HEK293 (cell line): ENCODE measurements at regions not wholly inside any gene's neighbourhood (a gene's known extent, or its start where the extent isn't known, plus 50 kb on each side); places are given as distances from the start of the nearest gene placed in this dataset.

Experiments used
- CTCF ChIA-PET: fragments of 350-600 bp; formaldehyde crosslinking; extraction: SDS; loops from one replicate; lab custom pipeline; 2021; ENCODE audit warnings: antibody characterized with exemption; lab: Yijun Ruan, JAX
- POLR2A ChIA-PET: fragments of 300-600 bp; formaldehyde crosslinking; extraction: SDS; loops from one replicate; lab custom pipeline; 2020; ENCODE audit warnings: antibody characterized with exemption, inconsistent platforms; lab: Yijun Ruan, JAX
- H3K27ac ChIP-seq: fragments of 200-500 bp; sonication (Bioruptor generic); 2 replicates; pipeline ENCODE4 v1.5.1; 2014; ENCODE audit warnings: low read depth, low read length, control low read depth, inconsistent platforms; ENCODE audit errors: extremely low read depth
- H3K36me3 ChIP-seq, 2 experiments: fragments of 200-500 bp in 1 of 2; sonication (Bioruptor generic) in 1 of 2; 1 replicate in 1 of 2; 2 replicates in 1 of 2; pipeline ENCODE4 v1.5.1; 2014 to 2017; ENCODE audit warnings: inconsistent platforms in 2 of 2, low read length in 2 of 2; ENCODE audit not compliant: control insufficient read depth in 2 of 2, insufficient read depth in 1 of 2
- H3K4me1 ChIP-seq: fragments of 200-500 bp; sonication (Bioruptor generic); 2 replicates; pipeline ENCODE4 v1.5.1; 2014; ENCODE audit warnings: mild to moderate bottlenecking, low read length, inconsistent platforms; ENCODE audit not compliant: control insufficient read depth, insufficient read depth
- H3K4me3 ChIP-seq: 2 replicates; pipeline ENCODE4 v1.5.1; 2011; ENCODE audit warnings: low read depth, mild to moderate bottlenecking, control low read depth, low read length, moderate library complexity
- H3K9me3 ChIP-seq: fragments of 200-500 bp; sonication (Bioruptor generic); 2 replicates; pipeline ENCODE4 v1.5.1; 2014; ENCODE audit warnings: low read depth, low read length, inconsistent platforms; ENCODE audit not compliant: control insufficient read depth, insufficient read depth
- KLF10 ChIP-seq: fragments of 450-650 bp; IDR thresholded peaks from 2 replicates; pipeline ENCODE4 v1.5.1; 2018; ENCODE audit warnings: missing biosample characterization, mild to moderate bottlenecking, missing genetic modification characterization
- MYNN ChIP-seq: fragments of 450-650 bp; formaldehyde crosslinking; IDR thresholded peaks from 2 replicates; pipeline ENCODE4 v1.5.1; 2016; ENCODE audit warnings: missing biosample characterization, missing genetic modification characterization, borderline replicate concordance
- SCRT1 ChIP-seq: fragments of 450-650 bp; formaldehyde crosslinking; IDR thresholded peaks from 2 replicates; pipeline ENCODE4 v1.5.1; 2016; ENCODE audit warnings: missing biosample characterization, missing genetic modification characterization, borderline replicate concordance
- SP3 ChIP-seq: fragments of 450-650 bp; formaldehyde crosslinking; IDR thresholded peaks from 2 replicates; pipeline ENCODE4 v1.5.1; 2016; ENCODE audit warnings: missing biosample characterization, missing genetic modification characterization
- ZBTB17 ChIP-seq: fragments of 450-650 bp; formaldehyde crosslinking; IDR thresholded peaks from 2 replicates; pipeline ENCODE4 v1.5.1; 2016; ENCODE audit warnings: missing biosample characterization, missing genetic modification characterization
- ZBTB21 ChIP-seq: fragments of 450-650 bp; formaldehyde crosslinking; IDR thresholded peaks from 2 replicates; pipeline ENCODE4 v1.5.1; 2017; ENCODE audit warnings: missing biosample characterization, missing genetic modification characterization
- ZBTB7A ChIP-seq: fragments of 450-650 bp; formaldehyde crosslinking; IDR thresholded peaks from 2 replicates; pipeline ENCODE4 v1.5.1; 2016; ENCODE audit warnings: low read depth, missing biosample characterization, missing genetic modification characterization
- ZEB2 ChIP-seq: fragments of 450-650 bp; formaldehyde crosslinking; IDR thresholded peaks from 2 replicates; pipeline ENCODE4 v1.5.1; 2016; ENCODE audit warnings: missing biosample characterization, missing genetic modification characterization
- ZFP3 ChIP-seq: fragments of 450-650 bp; formaldehyde crosslinking; IDR thresholded peaks from 2 replicates; pipeline ENCODE4 v1.5.1; 2016; ENCODE audit warnings: low read depth, missing biosample characterization, missing genetic modification characterization
- ZFP37 ChIP-seq: fragments of 450-650 bp; formaldehyde crosslinking; IDR thresholded peaks from 2 replicates; pipeline ENCODE4 v1.5.1; 2016; ENCODE audit warnings: missing biosample characterization, missing genetic modification characterization
- ZNF140 ChIP-seq: fragments of 450-650 bp; formaldehyde crosslinking; IDR thresholded peaks from 2 replicates; pipeline ENCODE4 v1.5.1; 2016; ENCODE audit warnings: missing biosample characterization, missing genetic modification characterization
- ZNF146 ChIP-seq: fragments of 450-650 bp; formaldehyde crosslinking; IDR thresholded peaks from 2 replicates; pipeline ENCODE4 v1.5.1; 2016; ENCODE audit warnings: missing biosample characterization, missing genetic modification characterization
- ZNF169 ChIP-seq: fragments of 450-650 bp; formaldehyde crosslinking; IDR thresholded peaks from 2 replicates; pipeline ENCODE4 v1.5.1; 2016; ENCODE audit warnings: missing biosample characterization, missing genetic modification characterization
- ZNF214 ChIP-seq: fragments of 450-650 bp; formaldehyde crosslinking; IDR thresholded peaks from 2 replicates; pipeline ENCODE4 v1.5.1; 2017; ENCODE audit warnings: missing biosample characterization, mild to moderate bottlenecking, missing genetic modification characterization, borderline replicate concordance
- ZNF223 ChIP-seq: fragments of 450-650 bp; formaldehyde crosslinking; IDR thresholded peaks from 2 replicates; pipeline ENCODE4 v1.5.1; 2016; ENCODE audit warnings: missing biosample characterization, missing genetic modification characterization
- ZNF366 ChIP-seq: fragments of 450-650 bp; formaldehyde crosslinking; conservative IDR thresholded peaks from 2 replicates; pipeline ENCODE4 v1.5.1; 2016; ENCODE audit warnings: missing biosample characterization, missing genetic modification characterization
- ZNF37A ChIP-seq: fragments of 450-650 bp; IDR thresholded peaks from 2 replicates; pipeline ENCODE4 v1.5.1; 2018; ENCODE audit warnings: missing biosample characterization, missing genetic modification characterization
- ZNF501 ChIP-seq: fragments of 450-650 bp; formaldehyde crosslinking; IDR thresholded peaks from 2 replicates; pipeline ENCODE4 v1.5.1; 2016; ENCODE audit warnings: missing biosample characterization, missing genetic modification characterization
- ZNF521 ChIP-seq: fragments of 450-650 bp; formaldehyde crosslinking; IDR thresholded peaks from 2 replicates; pipeline ENCODE4 v1.5.1; 2017; ENCODE audit warnings: missing biosample characterization, mild to moderate bottlenecking, missing genetic modification characterization
- ZNF548 ChIP-seq: fragments of 450-650 bp; formaldehyde crosslinking; IDR thresholded peaks from 2 replicates; pipeline ENCODE4 v1.5.1; 2016; ENCODE audit warnings: missing biosample characterization, missing genetic modification characterization
- ZNF555 ChIP-seq: fragments of 450-650 bp; formaldehyde crosslinking; conservative IDR thresholded peaks from 2 replicates; pipeline ENCODE4 v1.5.1; 2017; ENCODE audit warnings: missing biosample characterization, mild to moderate bottlenecking, missing genetic modification characterization, inconsistent platforms
- ZNF561 ChIP-seq: fragments of 450-650 bp; IDR thresholded peaks from 2 replicates; pipeline ENCODE4 v1.5.1; 2018; ENCODE audit warnings: missing biosample characterization, missing genetic modification characterization, borderline replicate concordance
- ZNF670 ChIP-seq: fragments of 450-650 bp; formaldehyde crosslinking; IDR thresholded peaks from 2 replicates; pipeline ENCODE4 v1.5.1; 2016; ENCODE audit warnings: missing biosample characterization, missing genetic modification characterization, low read depth
- ZNF707 ChIP-seq: fragments of 450-650 bp; formaldehyde crosslinking; IDR thresholded peaks from 2 replicates; pipeline ENCODE4 v1.5.1; 2016; ENCODE audit warnings: missing biosample characterization, missing genetic modification characterization
- ZXDB ChIP-seq: fragments of 450-650 bp; formaldehyde crosslinking; IDR thresholded peaks from 2 replicates; pipeline ENCODE4 v1.5.1; 2016; ENCODE audit warnings: missing biosample characterization, missing genetic modification characterization
- TF ChIP-seq, protein P1 (sequence below): fragments of 450-650 bp; formaldehyde crosslinking; IDR thresholded peaks from 2 replicates; pipeline ENCODE4 v1.5.1; 2017; ENCODE audit warnings: missing biosample characterization, missing genetic modification characterization
- TF ChIP-seq, protein P2 (sequence below): fragments of 450-650 bp; formaldehyde crosslinking; conservative IDR thresholded peaks from 2 replicates; pipeline ENCODE4 v1.5.1; 2016; ENCODE audit warnings: low read depth, missing biosample characterization, missing genetic modification characterization
- TF ChIP-seq, protein P3 (sequence below): fragments of 450-650 bp; formaldehyde crosslinking; IDR thresholded peaks from 2 replicates; pipeline ENCODE4 v1.5.1; 2016; ENCODE audit warnings: missing biosample characterization, missing genetic modification characterization
- TF ChIP-seq, protein P4 (sequence below): fragments of 450-650 bp; formaldehyde crosslinking; IDR thresholded peaks from 2 replicates; pipeline ENCODE4 v1.5.1; 2016; ENCODE audit warnings: missing biosample characterization, missing genetic modification characterization, borderline replicate concordance
- TF ChIP-seq, protein P5 (sequence below): fragments of 450-650 bp; formaldehyde crosslinking; IDR thresholded peaks from 2 replicates; pipeline ENCODE4 v1.5.1; 2016; ENCODE audit warnings: missing biosample characterization, missing genetic modification characterization
- TF ChIP-seq, protein P6 (sequence below): fragments of 450-650 bp; formaldehyde crosslinking; IDR thresholded peaks from 2 replicates; pipeline ENCODE4 v1.5.1; 2016; ENCODE audit warnings: missing biosample characterization, missing genetic modification characterization

DNA sequence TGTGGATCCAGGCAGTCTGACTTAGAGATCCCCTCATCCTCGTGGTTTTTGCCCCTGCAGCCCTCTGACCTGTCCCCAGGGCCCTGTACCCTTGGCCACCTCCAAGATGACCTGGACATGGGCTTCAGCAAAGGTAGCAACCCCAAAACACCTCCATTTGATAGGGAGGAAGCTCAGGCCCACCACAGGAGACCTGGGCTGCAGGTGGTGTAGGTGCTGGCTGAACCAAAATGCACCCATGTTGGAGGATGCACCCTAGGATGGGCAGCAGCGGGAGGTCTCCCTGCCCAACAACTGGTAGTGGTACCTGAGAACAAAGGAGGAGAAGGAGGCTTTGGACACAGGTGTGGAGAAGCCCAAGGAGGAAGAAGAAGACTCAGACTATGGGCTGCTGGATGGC, 188.7 kb downstream of the ZNF716 start:
- POLR2A ChIA-PET, result no interaction called here
- CTCF ChIA-PET, result no interaction called here
- no peak overlapping the region for H3K27ac ChIP-seq

DNA sequence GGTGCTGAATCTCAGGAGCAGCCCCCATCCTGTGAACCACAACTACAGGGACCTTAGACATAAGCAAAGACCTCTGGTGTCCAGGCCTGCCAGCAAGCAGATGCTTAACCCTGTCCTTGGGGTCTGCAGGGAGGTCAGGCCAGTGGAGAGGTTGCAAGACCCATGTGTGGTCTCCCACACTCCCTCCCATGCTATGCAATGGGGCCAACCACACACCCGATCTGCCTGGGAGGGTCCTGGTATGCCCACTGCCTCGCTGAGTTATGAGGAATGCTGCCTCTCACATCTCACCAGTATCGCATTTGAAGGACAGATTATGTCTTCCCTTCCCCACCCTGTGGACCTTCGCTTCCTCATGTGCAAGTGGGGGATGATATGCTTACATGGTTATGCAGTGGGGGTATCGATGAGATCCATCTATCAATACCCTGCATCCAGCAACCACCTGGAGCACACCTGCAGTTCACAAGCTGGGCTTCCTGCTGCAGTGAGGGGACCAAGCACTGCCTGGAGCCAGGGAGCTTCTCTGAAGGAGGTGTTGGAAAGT, 191.6 kb downstream of the ZNF716 start:
- no peaks in the 10 kb centered on the region for H3K9me3 ChIP-seq
- no peaks in the 10 kb centered on the region for H3K36me3 ChIP-seq
- ChIA-PET CTCF (no interaction called here), POLR2A (no interaction called here)
- H3K4me3 ChIP-seq, result no peak overlapping the region
- no peak overlapping the region for H3K27ac ChIP-seq
- H3K4me1 ChIP-seq, result no peaks in the 10 kb centered on the region
- TF ChIP-seq, protein P1, sequence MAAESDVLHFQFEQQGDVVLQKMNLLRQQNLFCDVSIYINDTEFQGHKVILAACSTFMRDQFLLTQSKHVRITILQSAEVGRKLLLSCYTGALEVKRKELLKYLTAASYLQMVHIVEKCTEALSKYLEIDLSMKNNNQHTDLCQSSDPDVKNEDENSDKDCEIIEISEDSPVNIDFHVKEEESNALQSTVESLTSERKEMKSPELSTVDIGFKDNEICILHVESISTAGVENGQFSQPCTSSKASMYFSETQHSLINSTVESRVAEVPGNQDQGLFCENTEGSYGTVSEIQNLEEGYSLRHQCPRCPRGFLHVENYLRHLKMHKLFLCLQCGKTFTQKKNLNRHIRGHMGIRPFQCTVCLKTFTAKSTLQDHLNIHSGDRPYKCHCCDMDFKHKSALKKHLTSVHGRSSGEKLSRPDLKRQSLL, result no peak
- TF ChIP-seq, protein P2, sequence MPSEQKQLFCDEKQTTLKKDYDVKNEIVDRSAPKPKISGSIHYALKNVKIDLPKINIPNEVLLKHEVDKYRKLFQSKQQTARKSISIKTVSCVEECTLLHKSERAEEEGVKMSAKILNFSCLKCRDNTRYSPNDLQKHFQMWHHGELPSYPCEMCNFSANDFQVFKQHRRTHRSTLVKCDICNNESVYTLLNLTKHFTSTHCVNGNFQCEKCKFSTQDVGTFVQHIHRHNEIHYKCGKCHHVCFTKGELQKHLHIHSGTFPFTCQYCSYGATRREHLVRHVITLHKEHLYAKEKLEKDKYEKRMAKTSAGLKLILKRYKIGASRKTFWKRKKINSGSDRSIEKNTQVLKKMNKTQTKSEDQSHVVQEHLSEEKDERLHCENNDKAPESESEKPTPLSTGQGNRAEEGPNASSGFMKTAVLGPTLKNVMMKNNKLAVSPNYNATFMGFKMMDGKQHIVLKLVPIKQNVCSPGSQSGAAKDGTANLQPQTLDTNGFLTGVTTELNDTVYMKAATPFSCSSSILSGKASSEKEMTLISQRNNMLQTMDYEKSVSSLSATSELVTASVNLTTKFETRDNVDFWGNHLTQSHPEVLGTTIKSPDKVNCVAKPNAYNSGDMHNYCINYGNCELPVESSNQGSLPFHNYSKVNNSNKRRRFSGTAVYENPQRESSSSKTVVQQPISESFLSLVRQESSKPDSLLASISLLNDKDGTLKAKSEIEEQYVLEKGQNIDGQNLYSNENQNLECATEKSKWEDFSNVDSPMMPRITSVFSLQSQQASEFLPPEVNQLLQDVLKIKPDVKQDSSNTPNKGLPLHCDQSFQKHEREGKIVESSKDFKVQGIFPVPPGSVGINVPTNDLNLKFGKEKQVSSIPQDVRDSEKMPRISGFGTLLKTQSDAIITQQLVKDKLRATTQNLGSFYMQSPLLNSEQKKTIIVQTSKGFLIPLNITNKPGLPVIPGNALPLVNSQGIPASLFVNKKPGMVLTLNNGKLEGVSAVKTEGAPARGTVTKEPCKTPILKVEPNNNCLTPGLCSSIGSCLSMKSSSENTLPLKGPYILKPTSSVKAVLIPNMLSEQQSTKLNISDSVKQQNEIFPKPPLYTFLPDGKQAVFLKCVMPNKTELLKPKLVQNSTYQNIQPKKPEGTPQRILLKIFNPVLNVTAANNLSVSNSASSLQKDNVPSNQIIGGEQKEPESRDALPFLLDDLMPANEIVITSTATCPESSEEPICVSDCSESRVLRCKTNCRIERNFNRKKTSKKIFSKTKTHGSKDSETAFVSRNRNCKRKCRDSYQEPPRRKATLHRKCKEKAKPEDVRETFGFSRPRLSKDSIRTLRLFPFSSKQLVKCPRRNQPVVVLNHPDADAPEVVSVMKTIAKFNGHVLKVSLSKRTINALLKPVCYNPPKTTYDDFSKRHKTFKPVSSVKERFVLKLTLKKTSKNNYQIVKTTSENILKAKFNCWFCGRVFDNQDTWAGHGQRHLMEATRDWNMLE (tag by site-specific recombination), result no peak
- no peak for TF ChIP-seq ZFP3 (tag by site-specific recombination)
- TF ChIP-seq ZFP37 (tag by site-specific recombination), result no peak
- TF ChIP-seq KLF10 (tag by site-specific recombination), result no peak
- TF ChIP-seq ZNF521 (tag by site-specific recombination), result no peak
- no peak for TF ChIP-seq ZNF548 (tag by site-specific recombination)
- no peak for TF ChIP-seq ZNF140
- no peak for TF ChIP-seq ZNF366 (tag by site-specific recombination)
- TF ChIP-seq ZNF169 (tag by site-specific recombination), result no peak
- TF ChIP-seq ZNF561 (tag by site-specific recombination), result no peak
- TF ChIP-seq, protein P3, sequence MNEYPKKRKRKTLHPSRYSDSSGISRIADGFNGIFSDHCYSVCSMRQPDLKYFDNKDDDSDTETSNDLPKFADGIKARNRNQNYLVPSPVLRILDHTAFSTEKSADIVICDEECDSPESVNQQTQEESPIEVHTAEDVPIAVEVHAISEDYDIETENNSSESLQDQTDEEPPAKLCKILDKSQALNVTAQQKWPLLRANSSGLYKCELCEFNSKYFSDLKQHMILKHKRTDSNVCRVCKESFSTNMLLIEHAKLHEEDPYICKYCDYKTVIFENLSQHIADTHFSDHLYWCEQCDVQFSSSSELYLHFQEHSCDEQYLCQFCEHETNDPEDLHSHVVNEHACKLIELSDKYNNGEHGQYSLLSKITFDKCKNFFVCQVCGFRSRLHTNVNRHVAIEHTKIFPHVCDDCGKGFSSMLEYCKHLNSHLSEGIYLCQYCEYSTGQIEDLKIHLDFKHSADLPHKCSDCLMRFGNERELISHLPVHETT (tag by site-specific recombination), result no peak

More for the DNA sequence above, 188.7 kb downstream of the ZNF716 start:
- TF ChIP-seq ZNF214 (tag by site-specific recombination), result no peak
- no peak for TF ChIP-seq MYNN
- TF ChIP-seq ZNF555 (tag by site-specific recombination), result no peak
- TF ChIP-seq SCRT1 (tag by site-specific recombination), result no peak
- TF ChIP-seq ZFP3 (tag by site-specific recombination), result no peak
- no peak for TF ChIP-seq ZEB2 (tag by site-specific recombination)
- no peak for TF ChIP-seq ZNF223 (tag by site-specific recombination)
- TF ChIP-seq ZNF707 (tag by site-specific recombination), result no peak
- no peak for TF ChIP-seq ZNF501
- TF ChIP-seq, protein P4, sequence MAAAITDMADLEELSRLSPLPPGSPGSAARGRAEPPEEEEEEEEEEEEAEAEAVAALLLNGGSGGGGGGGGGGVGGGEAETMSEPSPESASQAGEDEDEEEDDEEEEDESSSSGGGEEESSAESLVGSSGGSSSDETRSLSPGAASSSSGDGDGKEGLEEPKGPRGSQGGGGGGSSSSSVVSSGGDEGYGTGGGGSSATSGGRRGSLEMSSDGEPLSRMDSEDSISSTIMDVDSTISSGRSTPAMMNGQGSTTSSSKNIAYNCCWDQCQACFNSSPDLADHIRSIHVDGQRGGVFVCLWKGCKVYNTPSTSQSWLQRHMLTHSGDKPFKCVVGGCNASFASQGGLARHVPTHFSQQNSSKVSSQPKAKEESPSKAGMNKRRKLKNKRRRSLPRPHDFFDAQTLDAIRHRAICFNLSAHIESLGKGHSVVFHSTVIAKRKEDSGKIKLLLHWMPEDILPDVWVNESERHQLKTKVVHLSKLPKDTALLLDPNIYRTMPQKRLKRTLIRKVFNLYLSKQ (tag by site-specific recombination), result no peak
- TF ChIP-seq ZNF37A (tag by site-specific recombination), result no peak
- TF ChIP-seq ZNF146 (tag by site-specific recombination), result no peak
- TF ChIP-seq ZBTB17, result no peak
- TF ChIP-seq ZXDB (tag by site-specific recombination), result no peak
- no peak for TF ChIP-seq ZBTB21
- TF ChIP-seq SP3, result no peak
- TF ChIP-seq ZNF670 (tag by site-specific recombination), result no peak
- TF ChIP-seq, protein P5, sequence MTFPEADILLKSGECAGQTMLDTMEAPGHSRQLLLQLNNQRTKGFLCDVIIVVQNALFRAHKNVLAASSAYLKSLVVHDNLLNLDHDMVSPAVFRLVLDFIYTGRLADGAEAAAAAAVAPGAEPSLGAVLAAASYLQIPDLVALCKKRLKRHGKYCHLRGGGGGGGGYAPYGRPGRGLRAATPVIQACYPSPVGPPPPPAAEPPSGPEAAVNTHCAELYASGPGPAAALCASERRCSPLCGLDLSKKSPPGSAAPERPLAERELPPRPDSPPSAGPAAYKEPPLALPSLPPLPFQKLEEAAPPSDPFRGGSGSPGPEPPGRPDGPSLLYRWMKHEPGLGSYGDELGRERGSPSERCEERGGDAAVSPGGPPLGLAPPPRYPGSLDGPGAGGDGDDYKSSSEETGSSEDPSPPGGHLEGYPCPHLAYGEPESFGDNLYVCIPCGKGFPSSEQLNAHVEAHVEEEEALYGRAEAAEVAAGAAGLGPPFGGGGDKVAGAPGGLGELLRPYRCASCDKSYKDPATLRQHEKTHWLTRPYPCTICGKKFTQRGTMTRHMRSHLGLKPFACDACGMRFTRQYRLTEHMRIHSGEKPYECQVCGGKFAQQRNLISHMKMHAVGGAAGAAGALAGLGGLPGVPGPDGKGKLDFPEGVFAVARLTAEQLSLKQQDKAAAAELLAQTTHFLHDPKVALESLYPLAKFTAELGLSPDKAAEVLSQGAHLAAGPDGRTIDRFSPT (tag by site-specific recombination), result no peak
- no peak for TF ChIP-seq ZBTB7A
- TF ChIP-seq, protein P6, sequence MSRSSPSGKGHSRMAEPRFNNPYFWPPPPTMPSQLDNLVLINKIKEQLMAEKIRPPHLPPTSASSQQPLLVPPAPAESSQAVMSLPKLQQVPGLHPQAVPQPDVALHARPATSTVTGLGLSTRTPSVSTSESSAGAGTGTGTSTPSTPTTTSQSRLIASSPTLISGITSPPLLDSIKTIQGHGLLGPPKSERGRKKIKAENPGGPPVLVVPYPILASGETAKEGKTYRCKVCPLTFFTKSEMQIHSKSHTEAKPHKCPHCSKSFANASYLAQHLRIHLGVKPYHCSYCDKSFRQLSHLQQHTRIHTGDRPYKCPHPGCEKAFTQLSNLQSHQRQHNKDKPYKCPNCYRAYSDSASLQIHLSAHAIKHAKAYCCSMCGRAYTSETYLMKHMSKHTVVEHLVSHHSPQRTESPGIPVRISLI (tag by site-specific recombination), result no peak
- Histone ChIP-seq H3K36me3 (no peaks in the 10 kb centered on the region), H3K9me3 (no peaks in the 10 kb centered on the region), H3K4me3 (no peak overlapping the region), H3K4me1 (no peaks in the 10 kb centered on the region)
